ENCODE measurements at regions not wholly inside any gene's neighbourhood (a gene's known extent, or its start where the extent isn't known, plus 50 kb on each side); places are given as distances from the start of the nearest gene placed in this dataset.

GRCh38 chr12:77299910-77300669 lies 234.7 kb upstream of the E2F7 start:
- no peak for DNase-seq (ENCODE audit: low read depth in 2 of 2)

GRCh38 chr12:77299001-77299400 lies 233.6 kb upstream of the E2F7 start:
- no peak for DNase-seq (ENCODE audit: low read depth in 2 of 2)

GRCh38 chr12:77294016-77294415 lies 228.6 kb upstream of the E2F7 start:
- no peak for DNase-seq (ENCODE audit: low read depth in 2 of 2)

GRCh38 chr12:77274926-77275325 lies 209.6 kb upstream of the E2F7 start:
- no peak for DNase-seq (ENCODE audit: low read depth in 2 of 2)

- no peak for DNase-seq (ENCODE audit: low read depth in 2 of 2)
Measured at GRCh38 chr12:77273898-77274297, 208.5 kb upstream of the E2F7 start.

GRCh38 chr12:77256956-77257355 lies 191.6 kb upstream of the E2F7 start:
- DNase-seq (ENCODE audit: low read depth in 2 of 2) = no peak

- DNase-seq (ENCODE audit: low read depth in 2 of 2) = no peak
Measured at GRCh38 chr12:77253321-77253720, 188.0 kb upstream of the E2F7 start.

GRCh38 chr12:77251799-77252198 lies 186.4 kb upstream of the E2F7 start:
- DNase-seq (ENCODE audit: low read depth in 2 of 2) = no peak

- no peak for DNase-seq (ENCODE audit: low read depth in 2 of 2)
Measured at GRCh38 chr12:77249892-77250291, 184.5 kb upstream of the E2F7 start.

- no peak for DNase-seq (ENCODE audit: low read depth in 2 of 2)
Measured at GRCh38 chr12:77248036-77248435, 182.7 kb upstream of the E2F7 start.

GRCh38 chr12:77247542-77247941 lies 182.2 kb upstream of the E2F7 start:
- DNase-seq (ENCODE audit: low read depth in 2 of 2) = no peak

- no peak for DNase-seq (ENCODE audit: low read depth in 2 of 2)
Measured at GRCh38 chr12:77243345-77243744, 178.0 kb upstream of the E2F7 start.

- no peak for DNase-seq (ENCODE audit: low read depth in 2 of 2)
Measured at GRCh38 chr12:77239617-77240016, 174.2 kb upstream of the E2F7 start.

- DNase-seq (ENCODE audit: low read depth in 2 of 2) = no peak
Measured at GRCh38 chr12:77238335-77238734, 173.0 kb upstream of the E2F7 start.

GRCh38 chr12:77237896-77238295 lies 172.5 kb upstream of the E2F7 start:
- no peak for DNase-seq (ENCODE audit: low read depth in 2 of 2)

GRCh38 chr12:77236066-77236465 lies 170.7 kb upstream of the E2F7 start:
- DNase-seq (ENCODE audit: low read depth in 2 of 2) = no peak

- DNase-seq (ENCODE audit: low read depth in 2 of 2) = no peak
Measured at GRCh38 chr12:77232045-77232444, 166.7 kb upstream of the E2F7 start.

GRCh38 chr12:77231501-77231918 lies 166.1 kb upstream of the E2F7 start:
- DNase-seq (ENCODE audit: low read depth in 2 of 2) = no peak

- no peak for DNase-seq (ENCODE audit: low read depth in 2 of 2)
Measured at GRCh38 chr12:77229640-77230442, 164.5 kb upstream of the E2F7 start.

- DNase-seq (ENCODE audit: low read depth in 2 of 2) = no peak
Measured at GRCh38 chr12:77228376-77228775, 163.0 kb upstream of the E2F7 start.

GRCh38 chr12:77226368-77226767 lies 161.0 kb upstream of the E2F7 start:
- no peak for DNase-seq (ENCODE audit: low read depth in 2 of 2)

GRCh38 chr12:77225373-77225772 lies 160.0 kb upstream of the E2F7 start:
- DNase-seq (ENCODE audit: low read depth in 2 of 2) = no peak

- no peak for DNase-seq (ENCODE audit: low read depth in 2 of 2)
Measured at GRCh38 chr12:77224346-77224745, 159.0 kb upstream of the E2F7 start.

Measured in stimulated activated CD8-positive, alpha-beta memory T cell treated with anti-CD3 and anti-CD28 coated beads, Interleukin-2, amount 100 ng/mL, for 48 hours (primary cell).